ENCODE measurements at regions not wholly inside any gene's neighbourhood (a gene's known extent, or its start where the extent isn't known, plus 50 kb on each side); places are given as distances from the start of the nearest gene placed in this dataset.

DNA sequence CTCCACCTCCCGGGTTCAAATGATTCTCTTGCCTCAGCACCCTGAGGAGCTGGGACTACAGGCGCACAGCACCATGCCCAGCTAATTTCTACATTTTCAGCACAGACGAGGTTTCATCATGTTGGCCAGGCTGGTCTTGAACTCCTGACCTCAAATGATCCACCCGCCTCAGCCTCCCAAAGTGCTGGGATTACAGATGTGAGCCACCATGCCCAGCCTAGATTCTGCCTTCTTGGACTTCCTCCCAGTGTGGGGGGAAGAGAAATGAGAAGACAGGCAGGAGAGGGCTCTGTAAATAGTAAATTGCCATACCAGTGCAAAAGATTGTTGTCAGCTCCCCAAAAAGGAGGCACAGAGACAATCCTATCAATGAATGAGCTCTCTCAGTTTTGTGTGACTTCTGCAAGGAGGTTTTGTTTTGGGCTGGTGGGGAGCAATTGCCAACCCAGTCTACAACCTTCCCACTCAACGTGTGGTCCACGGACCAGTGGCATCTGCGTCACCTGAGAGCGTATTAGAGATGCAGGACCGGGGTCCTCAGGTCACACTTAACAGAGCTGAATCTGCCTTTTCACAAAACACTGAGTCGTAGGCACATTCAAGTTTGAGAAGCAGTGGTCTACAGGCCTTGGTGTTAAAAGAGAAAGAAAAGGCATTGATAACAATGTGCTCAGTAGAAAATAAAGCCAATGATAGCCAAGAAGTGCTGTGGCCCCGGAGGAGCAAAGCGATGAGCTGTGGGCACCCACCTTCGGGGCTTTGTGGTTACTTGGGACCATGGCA is 78.1 kb downstream of the MYCN start:
- Histone ChIP-seq H3F3A (ENCODE audit: insufficient read depth, low read length, poor library complexity, severe bottlenecking) (no peaks in the 10 kb centered on the region), H4K20me1 (ENCODE audit: insufficient read depth) (no peaks in the 10 kb centered on the region), H3K9me3 (ENCODE audit: low read length) (no peaks in the 10 kb centered on the region), H3K4me2 (ENCODE audit: low read length) (no peak overlapping the region), H3K9ac (ENCODE audit: low read length) (no peak overlapping the region), H3K36me3 (ENCODE audit: insufficient read depth, low read length) (no peaks in the 10 kb centered on the region), H3K79me2 (replicated peaks; ENCODE audit: insufficient read depth, low read length) (no peaks in the 10 kb centered on the region), H2AFZ (ENCODE audit: low read depth, low read length) (no peak overlapping the region), H3K27ac (ENCODE audit: low read length) (no peak overlapping the region), H3K9me2 (ENCODE audit: insufficient read depth, low read length) (no peaks in the 10 kb centered on the region), H3K27me3 (ENCODE audit: insufficient read depth, low read depth, low read length) (no peaks in the 10 kb centered on the region), H3K4me3 (ENCODE audit: low read length) (no peak overlapping the region)
- TF ChIP-seq, protein P1, sequence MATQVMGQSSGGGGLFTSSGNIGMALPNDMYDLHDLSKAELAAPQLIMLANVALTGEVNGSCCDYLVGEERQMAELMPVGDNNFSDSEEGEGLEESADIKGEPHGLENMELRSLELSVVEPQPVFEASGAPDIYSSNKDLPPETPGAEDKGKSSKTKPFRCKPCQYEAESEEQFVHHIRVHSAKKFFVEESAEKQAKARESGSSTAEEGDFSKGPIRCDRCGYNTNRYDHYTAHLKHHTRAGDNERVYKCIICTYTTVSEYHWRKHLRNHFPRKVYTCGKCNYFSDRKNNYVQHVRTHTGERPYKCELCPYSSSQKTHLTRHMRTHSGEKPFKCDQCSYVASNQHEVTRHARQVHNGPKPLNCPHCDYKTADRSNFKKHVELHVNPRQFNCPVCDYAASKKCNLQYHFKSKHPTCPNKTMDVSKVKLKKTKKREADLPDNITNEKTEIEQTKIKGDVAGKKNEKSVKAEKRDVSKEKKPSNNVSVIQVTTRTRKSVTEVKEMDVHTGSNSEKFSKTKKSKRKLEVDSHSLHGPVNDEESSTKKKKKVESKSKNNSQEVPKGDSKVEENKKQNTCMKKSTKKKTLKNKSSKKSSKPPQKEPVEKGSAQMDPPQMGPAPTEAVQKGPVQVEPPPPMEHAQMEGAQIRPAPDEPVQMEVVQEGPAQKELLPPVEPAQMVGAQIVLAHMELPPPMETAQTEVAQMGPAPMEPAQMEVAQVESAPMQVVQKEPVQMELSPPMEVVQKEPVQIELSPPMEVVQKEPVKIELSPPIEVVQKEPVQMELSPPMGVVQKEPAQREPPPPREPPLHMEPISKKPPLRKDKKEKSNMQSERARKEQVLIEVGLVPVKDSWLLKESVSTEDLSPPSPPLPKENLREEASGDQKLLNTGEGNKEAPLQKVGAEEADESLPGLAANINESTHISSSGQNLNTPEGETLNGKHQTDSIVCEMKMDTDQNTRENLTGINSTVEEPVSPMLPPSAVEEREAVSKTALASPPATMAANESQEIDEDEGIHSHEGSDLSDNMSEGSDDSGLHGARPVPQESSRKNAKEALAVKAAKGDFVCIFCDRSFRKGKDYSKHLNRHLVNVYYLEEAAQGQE (IDR thresholded peaks at IDR 0.05; ENCODE audit: borderline replicate concordance): no peak
- TF ChIP-seq EZH2 (IDR thresholded peaks at IDR 0.05; ENCODE audit: borderline replicate concordance, insufficient read depth, low read length, poor library complexity, severe bottlenecking) (no peak), CTCF (IDR thresholded peaks at IDR 0.05; ENCODE audit: poor library complexity, severe bottlenecking) (no peak), MXI1 (conservative IDR thresholded peaks at IDR 0.05; ENCODE audit: poor library complexity, severe bottlenecking) (no peak), POLR2AphosphoS5 (IDR thresholded peaks at IDR 0.05) (no peak)

- TF ChIP-seq EP300 (conservative IDR thresholded peaks at IDR 0.05; ENCODE audit: poor library complexity, severe bottlenecking) (no peak), POLR2AphosphoS5 (IDR thresholded peaks at IDR 0.05) (no peak), SMC3 (conservative IDR thresholded peaks at IDR 0.05; ENCODE audit: poor library complexity) (no peak), CTCF (IDR thresholded peaks at IDR 0.05; ENCODE audit: poor library complexity, severe bottlenecking) (no peak), MXI1 (conservative IDR thresholded peaks at IDR 0.05; ENCODE audit: poor library complexity, severe bottlenecking) (no peak), RAD21 (conservative IDR thresholded peaks at IDR 0.05) (no peak), TAF1 (IDR thresholded peaks at IDR 0.05; ENCODE audit: low read depth) (no peak), EZH2 (IDR thresholded peaks at IDR 0.05; ENCODE audit: borderline replicate concordance, insufficient read depth, low read length, poor library complexity, severe bottlenecking) (no peak)
- TF ChIP-seq, protein P1 (IDR thresholded peaks at IDR 0.05; ENCODE audit: borderline replicate concordance): no peak
- Histone ChIP-seq H4K20me1 (ENCODE audit: insufficient read depth) (no peaks in the 10 kb centered on the region), H3F3A (ENCODE audit: insufficient read depth, low read length, poor library complexity, severe bottlenecking) (no peaks in the 10 kb centered on the region), H3K79me2 (replicated peaks; ENCODE audit: insufficient read depth, low read length) (no peaks in the 10 kb centered on the region), H3K36me3 (ENCODE audit: insufficient read depth, low read length) (no peaks in the 10 kb centered on the region), H3K4me3 (ENCODE audit: low read length) (no peak overlapping the region), H3K27me3 (ENCODE audit: insufficient read depth, low read depth, low read length) (no peaks in the 10 kb centered on the region), H2AFZ (ENCODE audit: low read depth, low read length) (no peak overlapping the region), H3K27ac (ENCODE audit: low read length) (no peak overlapping the region), H3K9me3 (ENCODE audit: low read length) (no peaks in the 10 kb centered on the region), H3K4me2 (ENCODE audit: low read length) (no peak overlapping the region), H3K9ac (ENCODE audit: low read length) (no peak overlapping the region), H3K9me2 (ENCODE audit: insufficient read depth, low read length) (no peaks in the 10 kb centered on the region)
Observed at GRCh38 chr2:16016282-16016681, 75.9 kb downstream of the MYCN start.
